Endothelial cell of umbilical vein (primary cell): ENCODE measurements at regions not wholly inside any gene's neighbourhood (a gene's known extent, or its start where the extent isn't known, plus 50 kb on each side); places are given as distances from the start of the nearest gene placed in this dataset.

Experiments used
- BruUV-seq: library from RNA; stranded (reverse); fragments of 400-500 nt; replicated peaks from 2 replicates; lab custom pipeline; 2021; lab: Mats Ljungman, UMichigan
- CTCF ChIA-PET: fragments of 300-600, 350-600 bp; sonication (Branson Sonifier 250); formaldehyde crosslinking; loops from one replicate; lab custom pipeline; 2021; ENCODE audit warnings: antibody characterized with exemption, inconsistent platforms; lab: Charles Lee
- POLR2A ChIA-PET: fragments of 300-600, 350-600 bp; sonication (Branson Sonifier 250); formaldehyde crosslinking; loops from one replicate; lab custom pipeline; 2021; ENCODE audit warnings: antibody characterized with exemption, inconsistent platforms; lab: Charles Lee
- DNase-seq: peaks from one replicate; pipeline ENCODE4 v3.0.0-alpha.2; 2011; ENCODE audit warnings: low read depth, low spot score
- FAIRE-seq: peaks from 2 replicates; lab custom pipeline; 2011; peaks lifted over from hg19 to GRCh38; lab: Jason Lieb, UNC
- H2AFZ ChIP-seq: 2 replicates; pipeline ENCODE4 v1.6.0; 2012; ENCODE audit warnings: low read depth, low read length, control low read depth, inconsistent platforms
- H3K27ac ChIP-seq: 2 replicates; pipeline ENCODE4 v1.5.1; 2011; ENCODE audit warnings: low read depth, mild to moderate bottlenecking, control low read depth, low read length, moderate library complexity; ENCODE audit not compliant: insufficient read depth
- H3K27me3 ChIP-seq, 2 experiments: 2 replicates each; pipeline versions ENCODE4 v1.6.0 to v1.6.1; 2011; ENCODE audit warnings: low read length in 2 of 2, mixed read lengths in 1 of 2; ENCODE audit not compliant: control insufficient read depth in 2 of 2, insufficient read depth in 2 of 2
- H3K36me3 ChIP-seq, 2 experiments: 2 replicates in 1 of 2; 3 replicates in 1 of 2; pipeline ENCODE4 v1.5.1; 2011; ENCODE audit warnings: low read length in 2 of 2, mild to moderate bottlenecking in 1 of 2, moderate library complexity in 1 of 2; ENCODE audit not compliant: control insufficient read depth in 2 of 2, insufficient read depth in 2 of 2; ENCODE audit errors: extremely low read depth in 1 of 2
- H3K4me1 ChIP-seq: 3 replicates; pipeline ENCODE4 v1.5.1; 2011; ENCODE audit warnings: mild to moderate bottlenecking, low read length; ENCODE audit not compliant: control insufficient read depth, insufficient read depth; ENCODE audit errors: extremely low read depth
- H3K4me2 ChIP-seq: 2 replicates; pipeline ENCODE4 v1.6.1; 2011; ENCODE audit warnings: low read length, control low read depth, mixed read lengths; ENCODE audit not compliant: insufficient read depth
- H3K4me3 ChIP-seq, 3 experiments: fragments of 200-600 bp in 1 of 3; sonication (generic), shearing (Covaris generic) in 1 of 3; replicated peaks in 1 of 3; 2 replicates each; pipeline ENCODE4 v1.5.1; 2011 to 2016; ENCODE audit warnings: control low read depth in 3 of 3, low read length in 3 of 3, mild to moderate bottlenecking in 2 of 3, inconsistent platforms in 1 of 3, low read depth in 1 of 3, moderate library complexity in 1 of 3; ENCODE audit not compliant: insufficient read depth in 1 of 3
- H3K79me2 ChIP-seq: 2 replicates; pipeline ENCODE4 v1.6.0; 2012; ENCODE audit warnings: low read length, inconsistent platforms; ENCODE audit not compliant: control insufficient read depth, insufficient read depth
- H3K9ac ChIP-seq: replicated peaks from 2 replicates; pipeline ENCODE3; 2011; ENCODE audit warnings: low read length, control low read depth; ENCODE audit not compliant: insufficient read depth; ENCODE audit errors: extremely low read depth
- H3K9me1 ChIP-seq: replicated peaks from 3 replicates; pipeline ENCODE4 v1.6.0; 2011; ENCODE audit warnings: mild to moderate bottlenecking, low read length; ENCODE audit not compliant: control insufficient read depth, insufficient read depth; ENCODE audit errors: extremely low read depth
- H3K9me3 ChIP-seq: replicated peaks from 2 replicates; pipeline ENCODE4 v1.5.1; 2012; ENCODE audit warnings: low read length, inconsistent platforms; ENCODE audit not compliant: control insufficient read depth, insufficient read depth
- H4K20me1 ChIP-seq: replicated peaks from 2 replicates; pipeline ENCODE3; 2011; ENCODE audit warnings: mild to moderate bottlenecking, low read length; ENCODE audit not compliant: control insufficient read depth, insufficient read depth; ENCODE audit errors: extremely low read depth
- CTCF ChIP-seq, 2 donors: IDR thresholded peaks; 1 replicate in 1 of 2; 2 replicates in 1 of 2; pipeline ENCODE4 v1.5.1; 2011; ENCODE audit warnings: low read length in 2 of 2, mild to moderate bottlenecking in 2 of 2, moderate library complexity in 2 of 2, control low read depth in 1 of 2, inconsistent platforms in 1 of 2, low read depth in 1 of 2; ENCODE audit not compliant: insufficient read depth in 1 of 2; ENCODE audit errors: extremely low read depth in 1 of 2
- EZH2 ChIP-seq: IDR thresholded peaks from 2 replicates; pipeline ENCODE4 v1.6.1; 2012; ENCODE audit warnings: borderline replicate concordance, low read depth, mild to moderate bottlenecking, moderate library complexity, low read length, inconsistent platforms; ENCODE audit not compliant: severe bottlenecking
- FOS ChIP-seq: IDR thresholded peaks from 2 replicates; pipeline ENCODE4 v1.6.1; 2011; ENCODE audit warnings: mild to moderate bottlenecking, low read length, moderate library complexity, borderline replicate concordance; ENCODE audit not compliant: insufficient read depth
- GATA2 ChIP-seq: IDR thresholded peaks from 2 replicates; pipeline ENCODE4 v1.7.0; 2011; ENCODE audit warnings: low read depth, mild to moderate bottlenecking, moderate library complexity, mixed read lengths, low read length; ENCODE audit not compliant: insufficient read length, insufficient read depth
- JUN ChIP-seq: IDR thresholded peaks from 2 replicates; pipeline ENCODE4 v1.6.1; 2011; ENCODE audit warnings: borderline replicate concordance, low read depth; ENCODE audit not compliant: insufficient read length, insufficient read depth
- MAX ChIP-seq: IDR thresholded peaks from 2 replicates; pipeline ENCODE4 v1.6.1; 2011; ENCODE audit not compliant: insufficient read depth, insufficient read length
- MYC ChIP-seq: IDR thresholded peaks from one replicate; pipeline ENCODE4 v1.6.1; 2011; ENCODE audit warnings: mild to moderate bottlenecking, low read depth, low read length
- POLR2A ChIP-seq: IDR thresholded peaks from 2 replicates; pipeline ENCODE4 v1.6.1; 2012; ENCODE audit warnings: low read depth, mild to moderate bottlenecking, control low read depth, low read length
- POLR2AphosphoS5 ChIP-seq: IDR thresholded peaks from 2 replicates; pipeline ENCODE4 v1.6.1; 2012; ENCODE audit warnings: low read depth, mild to moderate bottlenecking, control low read depth, low read length, moderate library complexity; ENCODE audit not compliant: insufficient read depth
- dilution Hi-C: fragments of 300-500 bp; cut with MboI; formaldehyde crosslinking; loops from one replicate; pipeline ENCODE4 v1.15.0; 2019; ENCODE audit warnings: low sequenced_read_pairs; ENCODE audit not compliant: extremely low pct_ligation_motif_present
- intact Hi-C: fragments of 100-400 bp; cut with micrococcal nuclease; formaldehyde crosslinking; loops from one replicate; pipeline ENCODE4 v1.10.0; 2022

GRCh38 chr6:142601427-142601826 lies 299.6 kb downstream of the ADGRG6 start:
- no peak overlapping the region for H3K27ac ChIP-seq
- dilution Hi-C loops (no loop called here), intact Hi-C loops (no loop called here)
- ChIA-PET POLR2A (no interaction called here), CTCF (no interaction called here)
- TF ChIP-seq CTCF (IDR thresholded peaks at IDR 0.05; ENCODE audit: extremely low read depth in 1 of 2, insufficient read depth in 1 of 2, low read depth in 1 of 2, low read length in 2 of 2), result no peak
- no peak for TF ChIP-seq FOS
- TF ChIP-seq EZH2, result no peak
- no peak for TF ChIP-seq MAX
- no peak for TF ChIP-seq MYC
- no peak for TF ChIP-seq POLR2AphosphoS5
- no peak for TF ChIP-seq JUN
- TF ChIP-seq POLR2A, result no peak
- TF ChIP-seq GATA2, result no peak
- FAIRE-seq, result no peak
- no peaks in the 10 kb centered on the region for H3K9me1 ChIP-seq
- no peaks in the 10 kb centered on the region for H3K9me3 ChIP-seq
- no peak overlapping the region for H3K4me3 ChIP-seq
- DNase-seq, result no peak
- no peak overlapping the region for H2AFZ ChIP-seq
- no peaks in the 10 kb centered on the region for H3K79me2 ChIP-seq
- peaks cover 2 to 13% of the 10 kb centered on the region in 2 experiments for H3K27me3 ChIP-seq
- BruUV-seq, result no TSS peak
- H3K4me2 ChIP-seq, result no peak overlapping the region
- H3K4me1 ChIP-seq, result no peaks in the 10 kb centered on the region
- no peaks in the 10 kb centered on the region for H3K36me3 ChIP-seq
- no peaks in the 10 kb centered on the region for H4K20me1 ChIP-seq
- no peak overlapping the region for H3K9ac ChIP-seq
